ENCODE measurements at regions not wholly inside any gene's neighbourhood (a gene's known extent, or its start where the extent isn't known, plus 50 kb on each side); places are given as distances from the start of the nearest gene placed in this dataset.
"Not testable (repeated sequence)": the region's sequence is repeated elsewhere in the genome, so short reads cannot be mapped to it uniquely, and the experiment has no call there.

DNA sequence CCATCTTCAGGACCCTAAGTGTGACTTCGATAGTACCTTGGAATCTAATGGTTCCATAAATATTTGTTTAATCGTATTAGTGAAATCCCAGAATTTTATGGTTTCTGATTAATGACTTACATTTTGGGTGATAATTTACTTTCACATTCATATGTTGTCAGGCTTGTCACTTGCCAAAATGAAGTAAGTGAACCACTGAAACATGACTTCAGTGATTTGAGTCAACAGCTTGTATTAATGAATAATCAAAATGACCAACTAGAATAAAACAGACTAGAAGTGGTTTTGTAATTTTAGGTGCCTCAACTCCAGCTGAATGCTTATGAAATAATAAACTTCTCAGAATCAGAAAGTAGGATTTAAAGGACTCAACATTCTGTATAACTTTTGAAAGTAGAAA, 517.1 kb downstream of the PRKD1 start:
- POLR2A ChIA-PET: no interaction called here

DNA sequence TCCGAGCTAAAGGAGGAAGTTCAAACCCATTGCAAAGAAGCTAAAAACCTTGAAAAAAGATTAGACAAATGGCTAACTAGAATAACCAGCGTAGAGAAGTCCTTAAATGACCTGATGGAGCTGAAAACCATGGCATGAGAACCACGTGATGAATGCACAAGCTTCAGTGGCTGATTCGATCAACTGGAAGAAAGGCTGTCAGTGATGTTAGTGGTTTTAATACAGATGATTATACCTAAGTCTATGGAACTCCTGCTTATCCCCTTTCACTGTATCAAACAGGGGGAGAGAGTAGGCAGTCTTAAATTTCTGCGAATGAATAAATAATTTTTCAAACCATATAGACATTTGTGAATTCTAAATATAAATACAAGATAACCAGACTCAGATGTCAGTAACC, 512.7 kb downstream of the PRKD1 start:
- H3K4me3 ChIP-seq (ENCODE audit: low read depth, low read length); H3K36me3 ChIP-seq (ENCODE audit: control insufficient read depth in 2 of 2, insufficient read depth in 1 of 2, low read length in 2 of 2); H3K4me1 ChIP-seq (ENCODE audit: control insufficient read depth, insufficient read depth, low read length); H3K27ac ChIP-seq (ENCODE audit: extremely low read depth, low read depth, low read length); H3K9me3 ChIP-seq (ENCODE audit: control insufficient read depth, insufficient read depth, low read depth, low read length); CTCF ChIA-PET; POLR2A ChIA-PET: not testable (repeated sequence)

More for the DNA sequence above, 517.1 kb downstream of the PRKD1 start:
- no peak for TF ChIP-seq ZNF571 (tag by site-specific recombination; IDR thresholded peaks at IDR 0.05)
- no peak for TF ChIP-seq ZNF214 (tag by site-specific recombination; IDR thresholded peaks at IDR 0.05; ENCODE audit: borderline replicate concordance)
- TF ChIP-seq YY1 (tag by site-specific recombination; IDR thresholded peaks at IDR 0.05): no peak
- no peak for TF ChIP-seq SCRT2 (tag by site-specific recombination; IDR thresholded peaks at IDR 0.05)
- no peak for TF ChIP-seq ZNF501 (tag by site-specific recombination; IDR thresholded peaks at IDR 0.05)
- no peak for TF ChIP-seq SALL2 (tag by site-specific recombination; IDR thresholded peaks at IDR 0.05; ENCODE audit: borderline replicate concordance)
- TF ChIP-seq ZNF114 (tag by site-specific recombination; IDR thresholded peaks at IDR 0.05): no peak
- no peak for TF ChIP-seq ZNF629 (tag by site-specific recombination; IDR thresholded peaks at IDR 0.05)
- TF ChIP-seq ZNF394 (tag by site-specific recombination; IDR thresholded peaks at IDR 0.05; ENCODE audit: borderline replicate concordance): no peak
- no peak for TF ChIP-seq ZNF670 (tag by site-specific recombination; IDR thresholded peaks at IDR 0.05; ENCODE audit: low read depth)
- no peak for TF ChIP-seq ZNF701 (tag by site-specific recombination; IDR thresholded peaks at IDR 0.05)
- no peak for TF ChIP-seq ZNF658 (tag by site-specific recombination; IDR thresholded peaks at IDR 0.05)
- TF ChIP-seq, protein P1, sequence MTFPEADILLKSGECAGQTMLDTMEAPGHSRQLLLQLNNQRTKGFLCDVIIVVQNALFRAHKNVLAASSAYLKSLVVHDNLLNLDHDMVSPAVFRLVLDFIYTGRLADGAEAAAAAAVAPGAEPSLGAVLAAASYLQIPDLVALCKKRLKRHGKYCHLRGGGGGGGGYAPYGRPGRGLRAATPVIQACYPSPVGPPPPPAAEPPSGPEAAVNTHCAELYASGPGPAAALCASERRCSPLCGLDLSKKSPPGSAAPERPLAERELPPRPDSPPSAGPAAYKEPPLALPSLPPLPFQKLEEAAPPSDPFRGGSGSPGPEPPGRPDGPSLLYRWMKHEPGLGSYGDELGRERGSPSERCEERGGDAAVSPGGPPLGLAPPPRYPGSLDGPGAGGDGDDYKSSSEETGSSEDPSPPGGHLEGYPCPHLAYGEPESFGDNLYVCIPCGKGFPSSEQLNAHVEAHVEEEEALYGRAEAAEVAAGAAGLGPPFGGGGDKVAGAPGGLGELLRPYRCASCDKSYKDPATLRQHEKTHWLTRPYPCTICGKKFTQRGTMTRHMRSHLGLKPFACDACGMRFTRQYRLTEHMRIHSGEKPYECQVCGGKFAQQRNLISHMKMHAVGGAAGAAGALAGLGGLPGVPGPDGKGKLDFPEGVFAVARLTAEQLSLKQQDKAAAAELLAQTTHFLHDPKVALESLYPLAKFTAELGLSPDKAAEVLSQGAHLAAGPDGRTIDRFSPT (tag by site-specific recombination; IDR thresholded peaks at IDR 0.05): no peak
- TF ChIP-seq ZNF266 (tag by site-specific recombination; IDR thresholded peaks at IDR 0.05; ENCODE audit: low read depth): no peak
- no peak for TF ChIP-seq ZNF423 (tag by site-specific recombination; IDR thresholded peaks at IDR 0.05)
- TF ChIP-seq ZNF747 (tag by site-specific recombination; IDR thresholded peaks at IDR 0.05): no peak
- TF ChIP-seq ZNF354C (tag by site-specific recombination; IDR thresholded peaks at IDR 0.05; ENCODE audit: borderline replicate concordance, low read depth): no peak
- TF ChIP-seq KLF7 (tag by site-specific recombination; IDR thresholded peaks at IDR 0.05; ENCODE audit: borderline replicate concordance): no peak
- TF ChIP-seq ZNF302 (tag by site-specific recombination; IDR thresholded peaks at IDR 0.05; ENCODE audit: low read depth): no peak
- TF ChIP-seq ZNF555 (tag by site-specific recombination; conservative IDR thresholded peaks at IDR 0.05): no peak
- H3K9me3 ChIP-seq (ENCODE audit: control insufficient read depth, insufficient read depth, low read depth, low read length): no peaks in the 10 kb centered on the region; the same call in 1 of the 2 replicates
- H3K27ac ChIP-seq (ENCODE audit: extremely low read depth, low read depth, low read length): no peak overlapping the region
- no peak overlapping the region for H3K4me3 ChIP-seq (ENCODE audit: low read depth, low read length)
- no peaks in the 10 kb centered on the region for H3K36me3 ChIP-seq (ENCODE audit: control insufficient read depth in 2 of 2, insufficient read depth in 1 of 2, low read length in 2 of 2)
- CTCF ChIA-PET: no interaction called here
- no peaks in the 10 kb centered on the region for H3K4me1 ChIP-seq (ENCODE audit: control insufficient read depth, insufficient read depth, low read length)

DNA sequence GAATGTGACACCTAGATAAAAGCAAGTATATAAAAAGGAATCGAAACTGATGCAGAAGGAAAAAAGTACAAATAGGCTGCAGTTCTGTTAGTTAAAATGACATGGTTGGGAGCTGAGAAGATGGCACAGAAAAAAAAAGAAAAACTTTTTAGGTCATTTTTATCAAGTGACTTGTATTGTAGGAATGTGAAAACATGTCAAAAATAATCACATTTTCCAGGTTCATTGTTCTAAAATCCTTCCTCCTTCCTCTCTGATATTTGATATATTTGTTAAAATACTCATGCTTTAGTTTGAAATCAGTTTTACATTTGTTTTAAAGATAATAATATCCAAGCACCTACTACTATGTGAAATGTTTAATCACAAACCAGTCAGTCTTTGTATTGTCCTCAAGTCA, 507.9 kb downstream of the PRKD1 start:
- H3K27ac ChIP-seq (ENCODE audit: extremely low read depth, low read depth, low read length): no peak overlapping the region
- no peaks in the 10 kb centered on the region for H3K4me1 ChIP-seq (ENCODE audit: control insufficient read depth, insufficient read depth, low read length)
- no peaks in the 10 kb centered on the region for H3K36me3 ChIP-seq (ENCODE audit: control insufficient read depth in 2 of 2, insufficient read depth in 1 of 2, low read length in 2 of 2)
- ChIA-PET POLR2A (interaction anchor here (0.7 kb wide), 1 partner anchor 81 kb away, joined by 3 read pairs; no protein-coding TSS in a partner anchor), CTCF (no interaction called here)
- H3K9me3 ChIP-seq (ENCODE audit: control insufficient read depth, insufficient read depth, low read depth, low read length): no peaks in the 10 kb centered on the region; the same call in 1 of the 2 replicates
- no peak overlapping the region for H3K4me3 ChIP-seq (ENCODE audit: low read depth, low read length)
- TF ChIP-seq ZNF600 (tag by site-specific recombination; IDR thresholded peaks at IDR 0.05) (no peak), ZNF121 (tag by site-specific recombination; IDR thresholded peaks at IDR 0.05) (no peak), ZNF843 (tag by site-specific recombination; IDR thresholded peaks at IDR 0.05) (no peak), ZNF701 (tag by site-specific recombination; IDR thresholded peaks at IDR 0.05) (no peak), ZNF214 (tag by site-specific recombination; IDR thresholded peaks at IDR 0.05; ENCODE audit: borderline replicate concordance) (no peak), ZNF530 (tag by site-specific recombination; IDR thresholded peaks at IDR 0.05; ENCODE audit: low read depth) (no peak)
- TF ChIP-seq, protein P2, sequence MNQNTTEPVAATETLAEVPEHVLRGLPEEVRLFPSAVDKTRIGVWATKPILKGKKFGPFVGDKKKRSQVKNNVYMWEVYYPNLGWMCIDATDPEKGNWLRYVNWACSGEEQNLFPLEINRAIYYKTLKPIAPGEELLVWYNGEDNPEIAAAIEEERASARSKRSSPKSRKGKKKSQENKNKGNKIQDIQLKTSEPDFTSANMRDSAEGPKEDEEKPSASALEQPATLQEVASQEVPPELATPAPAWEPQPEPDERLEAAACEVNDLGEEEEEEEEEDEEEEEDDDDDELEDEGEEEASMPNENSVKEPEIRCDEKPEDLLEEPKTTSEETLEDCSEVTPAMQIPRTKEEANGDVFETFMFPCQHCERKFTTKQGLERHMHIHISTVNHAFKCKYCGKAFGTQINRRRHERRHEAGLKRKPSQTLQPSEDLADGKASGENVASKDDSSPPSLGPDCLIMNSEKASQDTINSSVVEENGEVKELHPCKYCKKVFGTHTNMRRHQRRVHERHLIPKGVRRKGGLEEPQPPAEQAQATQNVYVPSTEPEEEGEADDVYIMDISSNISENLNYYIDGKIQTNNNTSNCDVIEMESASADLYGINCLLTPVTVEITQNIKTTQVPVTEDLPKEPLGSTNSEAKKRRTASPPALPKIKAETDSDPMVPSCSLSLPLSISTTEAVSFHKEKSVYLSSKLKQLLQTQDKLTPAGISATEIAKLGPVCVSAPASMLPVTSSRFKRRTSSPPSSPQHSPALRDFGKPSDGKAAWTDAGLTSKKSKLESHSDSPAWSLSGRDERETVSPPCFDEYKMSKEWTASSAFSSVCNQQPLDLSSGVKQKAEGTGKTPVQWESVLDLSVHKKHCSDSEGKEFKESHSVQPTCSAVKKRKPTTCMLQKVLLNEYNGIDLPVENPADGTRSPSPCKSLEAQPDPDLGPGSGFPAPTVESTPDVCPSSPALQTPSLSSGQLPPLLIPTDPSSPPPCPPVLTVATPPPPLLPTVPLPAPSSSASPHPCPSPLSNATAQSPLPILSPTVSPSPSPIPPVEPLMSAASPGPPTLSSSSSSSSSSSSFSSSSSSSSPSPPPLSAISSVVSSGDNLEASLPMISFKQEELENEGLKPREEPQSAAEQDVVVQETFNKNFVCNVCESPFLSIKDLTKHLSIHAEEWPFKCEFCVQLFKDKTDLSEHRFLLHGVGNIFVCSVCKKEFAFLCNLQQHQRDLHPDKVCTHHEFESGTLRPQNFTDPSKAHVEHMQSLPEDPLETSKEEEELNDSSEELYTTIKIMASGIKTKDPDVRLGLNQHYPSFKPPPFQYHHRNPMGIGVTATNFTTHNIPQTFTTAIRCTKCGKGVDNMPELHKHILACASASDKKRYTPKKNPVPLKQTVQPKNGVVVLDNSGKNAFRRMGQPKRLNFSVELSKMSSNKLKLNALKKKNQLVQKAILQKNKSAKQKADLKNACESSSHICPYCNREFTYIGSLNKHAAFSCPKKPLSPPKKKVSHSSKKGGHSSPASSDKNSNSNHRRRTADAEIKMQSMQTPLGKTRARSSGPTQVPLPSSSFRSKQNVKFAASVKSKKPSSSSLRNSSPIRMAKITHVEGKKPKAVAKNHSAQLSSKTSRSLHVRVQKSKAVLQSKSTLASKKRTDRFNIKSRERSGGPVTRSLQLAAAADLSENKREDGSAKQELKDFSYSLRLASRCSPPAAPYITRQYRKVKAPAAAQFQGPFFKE (tag by site-specific recombination; IDR thresholded peaks at IDR 0.05; ENCODE audit: borderline replicate concordance): no peak
